ENCODE measurements at regions not wholly inside any gene's neighbourhood (a gene's known extent, or its start where the extent isn't known, plus 50 kb on each side); places are given as distances from the start of the nearest gene placed in this dataset.

GRCh38 chr4:36638273-36638811, 356.9 kb downstream of the DTHD1 start:
- TF ChIP-seq, protein P1, sequence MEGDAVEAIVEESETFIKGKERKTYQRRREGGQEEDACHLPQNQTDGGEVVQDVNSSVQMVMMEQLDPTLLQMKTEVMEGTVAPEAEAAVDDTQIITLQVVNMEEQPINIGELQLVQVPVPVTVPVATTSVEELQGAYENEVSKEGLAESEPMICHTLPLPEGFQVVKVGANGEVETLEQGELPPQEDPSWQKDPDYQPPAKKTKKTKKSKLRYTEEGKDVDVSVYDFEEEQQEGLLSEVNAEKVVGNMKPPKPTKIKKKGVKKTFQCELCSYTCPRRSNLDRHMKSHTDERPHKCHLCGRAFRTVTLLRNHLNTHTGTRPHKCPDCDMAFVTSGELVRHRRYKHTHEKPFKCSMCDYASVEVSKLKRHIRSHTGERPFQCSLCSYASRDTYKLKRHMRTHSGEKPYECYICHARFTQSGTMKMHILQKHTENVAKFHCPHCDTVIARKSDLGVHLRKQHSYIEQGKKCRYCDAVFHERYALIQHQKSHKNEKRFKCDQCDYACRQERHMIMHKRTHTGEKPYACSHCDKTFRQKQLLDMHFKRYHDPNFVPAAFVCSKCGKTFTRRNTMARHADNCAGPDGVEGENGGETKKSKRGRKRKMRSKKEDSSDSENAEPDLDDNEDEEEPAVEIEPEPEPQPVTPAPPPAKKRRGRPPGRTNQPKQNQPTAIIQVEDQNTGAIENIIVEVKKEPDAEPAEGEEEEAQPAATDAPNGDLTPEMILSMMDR (IDR thresholded peaks at IDR 0.05): no peak
- TF ChIP-seq POLR2A (IDR thresholded peaks at IDR 0.05) (no peak), POLR2AphosphoS5 (IDR thresholded peaks at IDR 0.05) (no peak), EP300 (IDR thresholded peaks at IDR 0.05) (no peak)

Data from sigmoid colon (tissue), 4 donors.